IMR-90 (cell line): ENCODE measurements at regions not wholly inside any gene's neighbourhood (a gene's known extent, or its start where the extent isn't known, plus 50 kb on each side); places are given as distances from the start of the nearest gene placed in this dataset.

Experiments used
- ATAC-seq: fragments of 200-7000 bp; cut with Tn5 transposase; 2 replicates; pipeline ENCODE4 v1.9.1; 2020; ENCODE audit warnings: low read depth, mild to moderate bottlenecking, moderate library complexity
- BruUV-seq: library from RNA; stranded (reverse); fragments of 400-500 nt; replicated peaks from 2 replicates; lab custom pipeline; 2021; lab: Mats Ljungman, UMichigan
- CTCF ChIA-PET: fragments of 300-600 bp; formaldehyde crosslinking; extraction: SDS; loops from one replicate; lab custom pipeline; 2021; ENCODE audit warnings: antibody characterized with exemption; lab: Yijun Ruan, JAX
- POLR2A ChIA-PET: fragments of 300-600 bp; sonication (Branson Sonifier 250); formaldehyde crosslinking; loops from one replicate; lab custom pipeline; 2022; ENCODE audit warnings: antibody characterized with exemption; ENCODE audit not compliant: unreplicated experiment; lab: Charles Lee
- DNase-seq: peaks from one replicate; pipeline ENCODE4 v3.0.0; 2013
- H2AFZ ChIP-seq: replicated peaks from 2 replicates; pipeline ENCODE3; 2013; ENCODE audit warnings: low read length, mild to moderate bottlenecking; ENCODE audit not compliant: poor library complexity
- H2AK5ac ChIP-seq: 2 replicates; pipeline ENCODE4 v1.6.1; 2013; ENCODE audit warnings: low read depth, low read length, inconsistent platforms
- H2AK9ac ChIP-seq: replicated peaks from 2 replicates; pipeline ENCODE3; 2013; ENCODE audit warnings: mild to moderate bottlenecking, low read depth, low read length, moderate library complexity; ENCODE audit not compliant: poor library complexity
- H2BK120ac ChIP-seq: 2 replicates; pipeline ENCODE4 v1.6.1; 2013; ENCODE audit warnings: low read depth, low read length, inconsistent platforms
- H2BK15ac ChIP-seq: 3 replicates; pipeline ENCODE4 v1.6.1; 2013; ENCODE audit warnings: low read depth, low read length, inconsistent platforms
- H2BK20ac ChIP-seq: 2 replicates; pipeline ENCODE4 v1.6.1; 2013; ENCODE audit warnings: low read depth, mild to moderate bottlenecking, inconsistent platforms, low read length, moderate library complexity
- H2BK5ac ChIP-seq: 2 replicates; pipeline ENCODE4 v1.6.1; 2013; ENCODE audit warnings: mild to moderate bottlenecking, low read depth, low read length, inconsistent platforms; ENCODE audit not compliant: poor library complexity, severe bottlenecking
- H3K14ac ChIP-seq: replicated peaks from 2 replicates; pipeline ENCODE4 v1.6.1; 2013; ENCODE audit warnings: low read depth, low read length, inconsistent platforms
- H3K18ac ChIP-seq: 2 replicates; pipeline ENCODE4 v1.6.1; 2013; ENCODE audit warnings: low read depth, low read length, control low read depth
- H3K23ac ChIP-seq: 2 replicates; pipeline ENCODE4 v1.6.1; 2013; ENCODE audit warnings: low read depth, low read length, inconsistent platforms
- H3K27ac ChIP-seq: 2 replicates; pipeline ENCODE4 v1.5.1; 2013; ENCODE audit warnings: mild to moderate bottlenecking, control low read depth, low read length; ENCODE audit not compliant: insufficient read depth
- H3K27me3 ChIP-seq: 2 replicates; pipeline ENCODE4 v1.6.1; 2013; ENCODE audit warnings: low read length; ENCODE audit not compliant: control insufficient read depth, insufficient read depth
- H3K36me3 ChIP-seq: 2 replicates; pipeline ENCODE4 v1.6.1; 2013; ENCODE audit warnings: low read length, mixed read lengths; ENCODE audit not compliant: control insufficient read depth, insufficient read depth
- H3K4ac ChIP-seq: 2 replicates; pipeline ENCODE4 v1.6.1; 2013; ENCODE audit warnings: low read depth, low read length, inconsistent platforms
- H3K4me1 ChIP-seq: 2 replicates; pipeline ENCODE4 v1.6.1; 2013; ENCODE audit warnings: low read length, mixed read lengths; ENCODE audit not compliant: control insufficient read depth, insufficient read depth
- H3K4me2 ChIP-seq: 2 replicates; pipeline ENCODE4 v1.6.1; 2013; ENCODE audit warnings: low read depth, mild to moderate bottlenecking, control low read depth, low read length, moderate library complexity
- H3K4me3 ChIP-seq: 2 replicates; pipeline ENCODE4 v1.5.1; 2013; ENCODE audit warnings: low read depth, mild to moderate bottlenecking, control low read depth, low read length, moderate library complexity; ENCODE audit not compliant: insufficient read depth
- H3K56ac ChIP-seq: 2 replicates; pipeline ENCODE4 v1.6.1; 2013; ENCODE audit warnings: low read length, inconsistent platforms; ENCODE audit not compliant: insufficient read depth; ENCODE audit errors: extremely low read depth
- H3K79me1 ChIP-seq, 2 experiments: 2 replicates each; pipeline ENCODE4 v1.6.1; 2013; ENCODE audit warnings: low read length in 2 of 2, inconsistent platforms in 1 of 2, low read depth in 1 of 2
- H3K9ac ChIP-seq: 2 replicates; pipeline ENCODE4 v1.6.1; 2013; ENCODE audit warnings: low read depth, low read length, control low read depth
- H3K9me1 ChIP-seq: 2 replicates; pipeline ENCODE4 v1.6.1; 2013; ENCODE audit warnings: low read length, inconsistent platforms; ENCODE audit not compliant: insufficient read depth
- H3K9me3 ChIP-seq: 2 replicates; pipeline ENCODE4 v1.6.1; 2013; ENCODE audit warnings: low read length; ENCODE audit not compliant: control insufficient read depth, insufficient read depth
- H4K20me1 ChIP-seq: 2 replicates; pipeline ENCODE4 v1.6.1; 2013; ENCODE audit warnings: low read length, inconsistent platforms; ENCODE audit not compliant: insufficient read depth
- H4K5ac ChIP-seq: 2 replicates; pipeline ENCODE4 v1.6.1; 2013; ENCODE audit warnings: mild to moderate bottlenecking, low read depth, low read length, control low read depth
- H4K8ac ChIP-seq, 2 experiments: 2 replicates each; pipeline ENCODE4 v1.6.1; 2013; ENCODE audit warnings: low read depth in 2 of 2, low read length in 2 of 2, control low read depth in 1 of 2, inconsistent platforms in 1 of 2
- H4K91ac ChIP-seq: 2 replicates; pipeline ENCODE4 v1.6.1; 2013; ENCODE audit warnings: low read depth, low read length, inconsistent platforms; ENCODE audit not compliant: insufficient read depth
- CEBPB ChIP-seq: IDR thresholded peaks from 2 replicates; pipeline ENCODE4 v1.6.1; 2012; ENCODE audit warnings: low read depth, low read length, improper control_type of control experiment
- FOS ChIP-seq: fragments of 150-350 bp; IDR thresholded peaks from 2 replicates; pipeline ENCODE4 v1.6.1; 2016; ENCODE audit warnings: low read depth, low read length
- MAFK ChIP-seq: IDR thresholded peaks from 2 replicates; pipeline ENCODE4 v1.6.1; 2012; ENCODE audit warnings: low read depth, low read length, improper control_type of control experiment
- NFE2L2 ChIP-seq: fragments of 150-350 bp; IDR thresholded peaks from 2 replicates; pipeline ENCODE4 v1.6.1; 2016; ENCODE audit warnings: low read depth, mild to moderate bottlenecking, low read length
- RAD21 ChIP-seq: IDR thresholded peaks from 2 replicates; pipeline ENCODE4 v1.6.1; 2012; ENCODE audit warnings: low read length, improper control_type of control experiment
- RCOR1 ChIP-seq: IDR thresholded peaks from 2 replicates; pipeline ENCODE4 v1.6.1; 2012; ENCODE audit warnings: mild to moderate bottlenecking, low read length, improper control_type of control experiment; ENCODE audit not compliant: insufficient replicate concordance
- WGBS, 2 experiments: methylation state at CpG; one replicate each; pipeline versions ENCODE4 v1.1.5 to v1.1.7; 2013; ENCODE audit warnings: missing lambda C conversion rate in 2 of 2; ENCODE audit not compliant: insufficient read length in 1 of 2; ENCODE audit errors: extremely low coverage in 2 of 2; 5-methylcytosine and 5-hydroxymethylcytosine counted together
- dilution Hi-C: fragments of 300-500 bp; cut with HindIII; formaldehyde crosslinking; loops from one replicate; pipeline ENCODE4 v1.14.3; 2018; ENCODE audit warnings: low sequenced_read_pairs; ENCODE audit not compliant: unreplicated experiment
- in situ Hi-C: fragments of 300-500 bp; cut with MboI; formaldehyde crosslinking; loops from 3 replicates; pipeline ENCODE4 v1.14.3; 2019; ENCODE audit warnings: low sequenced_read_pairs, inconsistent platforms, mixed read lengths
- intact Hi-C: fragments of 100-400 bp; cut with micrococcal nuclease; formaldehyde crosslinking; loops from 2 replicates; pipeline ENCODE4 v1.10.0; 2022

DNA sequence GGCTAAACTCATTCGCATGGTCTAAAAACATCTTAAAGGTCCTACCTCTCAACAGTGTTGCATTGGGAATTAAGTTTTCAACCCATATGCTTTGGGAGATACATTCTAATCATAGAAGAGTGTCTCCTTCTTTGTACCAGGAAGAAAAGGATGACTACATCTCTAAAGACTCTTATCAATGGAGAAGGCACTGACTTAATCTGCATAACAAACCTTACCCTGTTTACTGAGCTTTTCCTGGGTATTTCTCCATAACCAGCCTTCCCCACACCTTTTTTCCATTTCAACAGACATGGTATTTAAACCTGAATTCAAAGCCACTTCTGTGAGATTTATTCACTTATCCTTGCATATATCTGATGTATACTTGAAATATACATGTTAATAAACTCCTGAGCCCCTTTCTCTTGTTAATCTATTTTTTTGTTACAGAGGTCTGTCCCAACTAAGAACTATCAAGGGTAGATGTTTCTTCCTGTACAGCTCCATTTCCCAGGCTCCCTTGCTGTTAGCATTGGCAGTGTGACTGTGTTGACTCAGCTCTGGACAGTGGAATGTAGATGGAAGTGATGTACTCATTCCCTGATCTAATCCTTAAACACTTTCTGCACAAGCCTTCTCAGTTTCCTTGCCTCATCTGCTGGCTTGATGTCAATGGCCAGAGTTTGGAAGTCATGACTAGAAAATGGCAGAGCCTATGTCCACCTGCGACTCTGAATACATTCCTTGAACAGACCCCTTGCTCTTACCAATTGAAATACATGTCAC lies 148.9 kb upstream of the CPEB2 start:
- in situ Hi-C loops, result loop anchor here (25.0 kb wide), 1 partner anchor 609 kb away; the partner anchor contains the start of gene CC2D2A

More for the DNA sequence above, 148.9 kb upstream of the CPEB2 start:
- Histone ChIP-seq H3K56ac (no peak overlapping the region), H3K79me1 (no peaks in the 10 kb centered on the region), H4K5ac (peak overlapping the region; percentile 21; the same call in 1 of the 2 replicates), H3K23ac (no peak overlapping the region), H3K14ac (no peak overlapping the region), H3K27me3 (no peaks in the 10 kb centered on the region; the same call in 1 of the 2 replicates), H3K4me1 (peaks cover 5% of the 10 kb centered on the region), H3K18ac (no peak overlapping the region), H2BK20ac (peak overlapping the region; percentile 57; the same call in 1 of the 2 replicates), H4K20me1 (no peaks in the 10 kb centered on the region), H3K9me3 (no peaks in the 10 kb centered on the region), H3K27ac (no peak overlapping the region), H2BK15ac (no peak overlapping the region), H4K91ac (no peak overlapping the region), H3K4ac (no peak overlapping the region; the same call in 1 of the 2 replicates), H2BK5ac (peak overlapping the region; percentile 77), H3K4me2 (no peak overlapping the region), H3K9me1 (no peaks in the 10 kb centered on the region), H2BK120ac (peak overlapping the region; percentile 52; the same call in 1 of the 2 replicates), H2AFZ (no peak overlapping the region), H3K36me3 (no peaks in the 10 kb centered on the region), H3K9ac (no peak overlapping the region), H2AK9ac (no peak overlapping the region), H4K8ac (peak overlapping the region in 1 of 2 experiments; percentile 69; a peak in 1 of 4 replicates), H2AK5ac (no peak overlapping the region), H3K4me3 (no peak overlapping the region)
- BruUV-seq, result no TSS peak
- intact Hi-C loops, result loop anchor here (10.0 kb wide), 1 partner anchor 1199 kb away; no protein-coding TSS in a partner anchor
- WGBS, 2 experiments, result no CpG with 5 or more reads among the region's 2 CpGs
- CTCF ChIA-PET, result no interaction called here
- ATAC-seq (peak; percentile 78), DNase-seq (peak; percentile 95)
- dilution Hi-C loops, result no loop called here
- POLR2A ChIA-PET, result no interaction called here
- TF ChIP-seq RCOR1, result peak; percentile 83
- no peak for TF ChIP-seq NFE2L2
- TF ChIP-seq MAFK, result peak; percentile 30; the same call in 1 of the 2 replicates
- TF ChIP-seq RAD21, result no peak
- TF ChIP-seq CEBPB, result peak; percentile 80; the same call in 1 of the 2 replicates
- TF ChIP-seq FOS, result peak; percentile 54; the same call in 1 of the 2 replicates
